ENCODE measurements at regions not wholly inside any gene's neighbourhood (a gene's known extent, or its start where the extent isn't known, plus 50 kb on each side); places are given as distances from the start of the nearest gene placed in this dataset.

DNA sequence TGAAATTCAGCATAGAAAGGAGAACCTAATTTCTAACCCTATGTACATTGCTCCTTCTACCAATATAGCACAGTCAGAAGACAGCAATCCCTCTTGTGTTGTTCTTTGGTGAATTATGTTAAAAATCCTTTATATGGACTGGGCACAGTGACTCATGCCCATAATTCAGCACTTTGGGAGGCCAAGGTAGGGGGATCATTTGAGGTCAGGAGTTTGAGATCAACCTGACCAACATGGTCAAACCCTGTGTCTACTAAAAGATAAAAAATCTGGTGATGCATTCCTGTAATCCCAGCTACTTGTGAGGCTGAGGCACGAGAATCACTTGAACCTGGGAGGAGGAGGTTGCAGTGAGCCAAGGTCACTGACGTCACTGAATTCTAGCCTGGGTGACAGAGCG lies 195.6 kb downstream of the TMX3 start:
- no peaks in the 10 kb centered on the region for H3K36me3 ChIP-seq (ENCODE audit: insufficient read depth, low read length)
- no peak overlapping the region for H3K9ac ChIP-seq (ENCODE audit: low read length)
- H3K79me2 ChIP-seq (ENCODE audit: insufficient read depth, low read length): no peaks in the 10 kb centered on the region
- H3F3A ChIP-seq (ENCODE audit: insufficient read depth, low read length): no peaks in the 10 kb centered on the region
- no peaks in the 10 kb centered on the region for H3K4me1 ChIP-seq (ENCODE audit: insufficient read depth, low read length, severe bottlenecking)
- H4K20me1 ChIP-seq (ENCODE audit: insufficient read depth, low read length): no peaks in the 10 kb centered on the region
- H3K27me3 ChIP-seq (ENCODE audit: insufficient read depth, low read length): no peaks in the 10 kb centered on the region
- no peak overlapping the region for H3K4me2 ChIP-seq (ENCODE audit: low read length)
- H3K9me3 ChIP-seq (ENCODE audit: low read length): no peaks in the 10 kb centered on the region
- TF ChIP-seq CTCF (IDR thresholded peaks at IDR 0.05; ENCODE audit: low read length): no peak
- no peak for TF ChIP-seq EZH2 (IDR thresholded peaks at IDR 0.05; ENCODE audit: borderline replicate concordance, low read length)
- H3K9me2 ChIP-seq (ENCODE audit: low read depth, low read length): no peaks in the 10 kb centered on the region
- no peak overlapping the region for H3K27ac ChIP-seq (ENCODE audit: low read depth, low read length, poor library complexity, severe bottlenecking)
- H3K4me3 ChIP-seq (ENCODE audit: low read depth, low read length, poor library complexity, severe bottlenecking): no peak overlapping the region
- no peak overlapping the region for H2AFZ ChIP-seq (ENCODE audit: low read length)

- Histone ChIP-seq H4K20me1 (ENCODE audit: insufficient read depth, low read length) (no peaks in the 10 kb centered on the region), H3K79me2 (ENCODE audit: insufficient read depth, low read length) (no peaks in the 10 kb centered on the region), H3K4me1 (ENCODE audit: insufficient read depth, low read length, severe bottlenecking) (no peaks in the 10 kb centered on the region), H2AFZ (ENCODE audit: low read length) (no peak overlapping the region), H3F3A (ENCODE audit: insufficient read depth, low read length) (no peaks in the 10 kb centered on the region), H3K9me2 (ENCODE audit: low read depth, low read length) (no peaks in the 10 kb centered on the region), H3K36me3 (ENCODE audit: insufficient read depth, low read length) (no peaks in the 10 kb centered on the region), H3K4me2 (ENCODE audit: low read length) (no peak overlapping the region), H3K27ac (ENCODE audit: low read depth, low read length, poor library complexity, severe bottlenecking) (no peak overlapping the region), H3K9ac (ENCODE audit: low read length) (no peak overlapping the region), H3K27me3 (ENCODE audit: insufficient read depth, low read length) (no peaks in the 10 kb centered on the region), H3K9me3 (ENCODE audit: low read length) (no peaks in the 10 kb centered on the region), H3K4me3 (ENCODE audit: low read depth, low read length, poor library complexity, severe bottlenecking) (no peak overlapping the region)
- no peak for TF ChIP-seq EZH2 (IDR thresholded peaks at IDR 0.05; ENCODE audit: borderline replicate concordance, low read length)
- TF ChIP-seq CTCF (IDR thresholded peaks at IDR 0.05; ENCODE audit: low read length): no peak
These were observed 205.0 kb downstream of the TMX3 start for GRCh38 chr18:68509902-68510301.

- no peak overlapping the region for H3K27ac ChIP-seq (ENCODE audit: low read depth, low read length, poor library complexity, severe bottlenecking)
- H3K9me3 ChIP-seq (ENCODE audit: low read length): no peaks in the 10 kb centered on the region
- no peaks in the 10 kb centered on the region for H3K9me2 ChIP-seq (ENCODE audit: low read depth, low read length)
- TF ChIP-seq EZH2 (IDR thresholded peaks at IDR 0.05; ENCODE audit: borderline replicate concordance, low read length) (no peak), CTCF (IDR thresholded peaks at IDR 0.05; ENCODE audit: low read length) (no peak)
- H3K79me2 ChIP-seq (ENCODE audit: insufficient read depth, low read length): no peaks in the 10 kb centered on the region
- no peak overlapping the region for H3K4me2 ChIP-seq (ENCODE audit: low read length)
- no peaks in the 10 kb centered on the region for H4K20me1 ChIP-seq (ENCODE audit: insufficient read depth, low read length)
- no peaks in the 10 kb centered on the region for H3F3A ChIP-seq (ENCODE audit: insufficient read depth, low read length)
- H3K9ac ChIP-seq (ENCODE audit: low read length): no peak overlapping the region
- no peaks in the 10 kb centered on the region for H3K36me3 ChIP-seq (ENCODE audit: insufficient read depth, low read length)
- no peaks in the 10 kb centered on the region for H3K4me1 ChIP-seq (ENCODE audit: insufficient read depth, low read length, severe bottlenecking)
- no peaks in the 10 kb centered on the region for H3K27me3 ChIP-seq (ENCODE audit: insufficient read depth, low read length)
- no peak overlapping the region for H2AFZ ChIP-seq (ENCODE audit: low read length)
- H3K4me3 ChIP-seq (ENCODE audit: low read depth, low read length, poor library complexity, severe bottlenecking): no peak overlapping the region
These were observed 207.1 kb downstream of the TMX3 start for GRCh38 chr18:68507781-68508180.

Data from OCI-LY1 (cell line).